WERI-Rb-1 (cell line): ENCODE measurements at regions not wholly inside any gene's neighbourhood (a gene's known extent, or its start where the extent isn't known, plus 50 kb on each side); places are given as distances from the start of the nearest gene placed in this dataset.
"Not testable (repeated sequence)": the region's sequence is repeated elsewhere in the genome, so short reads cannot be mapped to it uniquely, and the experiment has no call there.

Source experiments
- DNase-seq: peaks from one replicate; pipeline ENCODE4 v3.0.0-alpha.2; 2020
- H3K27ac ChIP-seq: fragments of 250-450 bp; sonication (Bioruptor Pico); 2 replicates; pipeline ENCODE4 v1.5.1; 2020; ENCODE audit warnings: mild to moderate bottlenecking, moderate library complexity
- H3K27me3 ChIP-seq: fragments of 250-450 bp; sonication (Bioruptor Pico); 2 replicates; pipeline ENCODE4 v1.5.1; 2021; ENCODE audit warnings: mild to moderate bottlenecking, low read depth, moderate library complexity; ENCODE audit not compliant: insufficient read depth, severe bottlenecking
- H3K36me3 ChIP-seq: fragments of 250-450 bp; sonication (Bioruptor Pico); 2 replicates; pipeline ENCODE4 v1.5.1; 2020; ENCODE audit warnings: mild to moderate bottlenecking, moderate library complexity
- H3K4me3 ChIP-seq: 2 replicates; pipeline ENCODE4 v1.5.1; 2011; ENCODE audit warnings: low read depth, mild to moderate bottlenecking, control low read depth, low read length
- H3K9me3 ChIP-seq: fragments of 250-450 bp; sonication (Bioruptor Pico); 2 replicates; pipeline ENCODE4 v1.5.1; 2021; ENCODE audit warnings: mild to moderate bottlenecking, moderate library complexity; ENCODE audit not compliant: severe bottlenecking
- TF ChIP-seq, protein P1 (sequence below): IDR thresholded peaks from 2 replicates; pipeline ENCODE4 v1.5.1; 2011; ENCODE audit warnings: low read depth, mild to moderate bottlenecking, control low read depth, inconsistent platforms, low read length

DNA sequence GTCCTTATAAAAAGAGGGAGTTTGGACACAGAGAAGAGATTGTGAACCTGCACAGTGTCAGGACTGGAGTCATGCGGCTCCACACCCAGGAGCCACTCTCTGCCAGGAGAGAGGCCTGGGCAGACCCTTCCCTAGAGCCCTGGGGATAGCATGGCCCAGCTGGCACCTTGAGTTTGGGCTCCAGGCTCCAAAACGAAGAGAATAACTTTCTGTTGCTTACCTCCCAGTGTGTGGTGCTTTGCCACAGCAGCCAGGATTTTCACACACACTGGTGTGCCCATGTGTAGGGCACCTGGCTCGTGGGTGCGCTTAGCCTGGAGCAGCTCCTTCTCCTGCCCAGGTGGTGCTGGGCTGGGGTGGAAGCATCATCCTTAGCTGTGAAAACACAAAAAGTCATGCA is 344.3 kb downstream of the TEX29 start:
- Histone ChIP-seq H3K4me3 (no peak overlapping the region), H3K36me3 (no peaks in the 10 kb centered on the region), H3K27ac (no peak overlapping the region), H3K27me3 (peaks cover 90% of the 10 kb centered on the region), H3K9me3 (peaks cover 13% of the 10 kb centered on the region)
- TF ChIP-seq, protein P1, sequence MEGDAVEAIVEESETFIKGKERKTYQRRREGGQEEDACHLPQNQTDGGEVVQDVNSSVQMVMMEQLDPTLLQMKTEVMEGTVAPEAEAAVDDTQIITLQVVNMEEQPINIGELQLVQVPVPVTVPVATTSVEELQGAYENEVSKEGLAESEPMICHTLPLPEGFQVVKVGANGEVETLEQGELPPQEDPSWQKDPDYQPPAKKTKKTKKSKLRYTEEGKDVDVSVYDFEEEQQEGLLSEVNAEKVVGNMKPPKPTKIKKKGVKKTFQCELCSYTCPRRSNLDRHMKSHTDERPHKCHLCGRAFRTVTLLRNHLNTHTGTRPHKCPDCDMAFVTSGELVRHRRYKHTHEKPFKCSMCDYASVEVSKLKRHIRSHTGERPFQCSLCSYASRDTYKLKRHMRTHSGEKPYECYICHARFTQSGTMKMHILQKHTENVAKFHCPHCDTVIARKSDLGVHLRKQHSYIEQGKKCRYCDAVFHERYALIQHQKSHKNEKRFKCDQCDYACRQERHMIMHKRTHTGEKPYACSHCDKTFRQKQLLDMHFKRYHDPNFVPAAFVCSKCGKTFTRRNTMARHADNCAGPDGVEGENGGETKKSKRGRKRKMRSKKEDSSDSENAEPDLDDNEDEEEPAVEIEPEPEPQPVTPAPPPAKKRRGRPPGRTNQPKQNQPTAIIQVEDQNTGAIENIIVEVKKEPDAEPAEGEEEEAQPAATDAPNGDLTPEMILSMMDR = no peak
- no peak for DNase-seq

DNA sequence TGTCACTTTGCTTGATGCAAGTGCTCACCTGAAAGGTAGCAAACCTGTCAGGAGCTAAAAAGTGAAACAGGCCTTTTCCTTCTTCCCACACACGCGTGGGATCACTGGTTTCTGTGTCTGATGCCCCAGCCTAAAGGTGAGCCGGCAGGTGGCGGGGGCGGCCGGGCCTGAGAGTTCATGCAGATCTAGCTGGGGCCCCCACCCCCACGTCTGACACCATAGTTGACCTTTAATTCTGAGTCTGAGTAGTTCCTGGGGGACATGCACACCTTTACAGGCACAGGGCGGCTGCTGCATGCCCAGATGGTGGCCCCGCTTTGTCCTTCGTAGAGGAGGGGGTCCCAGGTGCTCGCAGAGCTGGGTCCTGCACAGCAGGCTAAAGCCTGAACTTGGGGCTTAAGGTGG is 345.3 kb downstream of the TEX29 start:
- no peaks in the 10 kb centered on the region for H3K36me3 ChIP-seq
- H3K27ac ChIP-seq = no peak overlapping the region
- H3K9me3 ChIP-seq = peaks cover 13% of the 10 kb centered on the region
- TF ChIP-seq, protein P1 = no peak
- H3K27me3 ChIP-seq = peaks cover 80% of the 10 kb centered on the region
- no peak for DNase-seq
- no peak overlapping the region for H3K4me3 ChIP-seq

DNA sequence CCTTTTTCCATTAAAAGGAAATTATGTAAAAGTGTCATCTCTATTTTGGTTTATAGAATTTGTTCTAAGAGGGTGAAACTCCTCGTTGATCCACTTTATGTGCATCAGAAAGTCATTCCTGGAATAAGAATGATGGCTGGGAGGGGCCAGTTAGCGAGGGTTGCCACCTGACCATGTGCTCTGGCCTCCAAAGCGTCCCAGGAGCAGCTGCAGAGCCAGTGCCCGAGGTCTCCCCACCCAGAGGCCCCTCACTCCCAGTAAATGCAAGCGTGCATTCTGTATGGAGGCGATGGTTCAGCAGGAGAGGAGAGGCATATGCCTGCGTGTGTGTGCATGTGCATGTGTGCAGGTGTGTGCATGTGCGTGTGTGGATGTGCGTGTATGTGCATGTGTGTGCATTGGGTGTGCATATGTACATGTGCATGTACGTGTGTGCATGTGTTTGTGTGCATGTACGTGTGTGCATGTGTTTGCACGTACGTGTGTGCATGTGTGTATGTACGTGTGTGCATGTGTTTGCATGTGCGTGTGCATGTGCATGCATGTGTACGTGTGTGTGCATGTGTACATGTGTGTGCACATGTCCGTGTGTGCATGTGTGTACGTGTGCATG is 345.8 kb downstream of the TEX29 start:
- no peak overlapping the region for H3K4me3 ChIP-seq
- H3K27me3 ChIP-seq = peaks cover 74% of the 10 kb centered on the region
- DNase-seq = no peak
- no peak overlapping the region for H3K27ac ChIP-seq
- TF ChIP-seq, protein P1 = no peak
- H3K36me3 ChIP-seq = no peaks in the 10 kb centered on the region
- H3K9me3 ChIP-seq = peaks cover 13% of the 10 kb centered on the region

DNA sequence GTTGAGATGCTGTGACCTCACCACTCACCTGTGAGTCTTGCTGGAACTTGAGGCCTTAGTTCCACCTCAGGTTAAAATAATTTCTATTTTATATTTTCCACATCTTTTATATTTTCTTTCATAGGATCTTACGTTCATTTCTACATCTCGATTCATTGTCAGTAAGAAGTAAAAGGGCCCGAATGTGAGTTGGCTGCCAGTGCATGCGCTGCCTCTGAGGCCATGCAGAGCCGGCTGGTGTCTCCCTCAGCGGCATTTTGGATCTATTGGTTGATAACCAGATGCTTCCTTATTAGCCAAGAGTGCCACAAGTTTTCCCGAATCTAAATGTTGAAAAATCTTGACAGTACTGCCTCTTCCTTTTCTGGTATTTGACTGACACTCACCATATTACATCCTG is 347.3 kb downstream of the TEX29 start:
- no peaks in the 10 kb centered on the region for H3K36me3 ChIP-seq
- TF ChIP-seq, protein P1 = no peak
- H3K9me3 ChIP-seq = peaks cover 6% of the 10 kb centered on the region
- H3K4me3 ChIP-seq = no peak overlapping the region
- H3K27ac ChIP-seq = no peak overlapping the region
- H3K27me3 ChIP-seq = peaks cover 59% of the 10 kb centered on the region
- no peak for DNase-seq

DNA sequence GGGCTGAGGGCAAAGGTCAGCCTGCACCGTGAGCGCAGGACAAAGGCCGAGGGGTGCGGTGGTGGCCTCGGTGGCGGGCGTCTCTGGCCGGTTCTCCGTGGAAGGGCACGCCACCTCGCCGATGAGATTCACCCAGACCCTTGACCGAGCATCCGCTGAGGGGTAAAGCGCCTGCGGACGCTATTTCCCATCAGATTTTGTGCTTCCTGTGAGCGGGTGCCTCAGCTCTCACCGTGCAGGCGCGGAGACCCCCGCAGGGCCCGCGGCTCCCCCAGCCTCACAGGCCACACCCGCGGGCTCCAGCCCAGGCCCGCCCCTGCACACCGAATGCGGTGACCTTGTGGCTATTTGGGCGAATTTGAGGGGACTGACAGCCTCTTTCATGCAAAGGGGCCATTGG is 348.0 kb downstream of the TEX29 start:
- Histone ChIP-seq H3K27ac (no peak overlapping the region), H3K36me3 (no peaks in the 10 kb centered on the region), H3K4me3 (no peak overlapping the region), H3K9me3 (peaks cover 6% of the 10 kb centered on the region), H3K27me3 (peaks cover 52% of the 10 kb centered on the region)
- TF ChIP-seq, protein P1 = no peak
- no peak for DNase-seq

DNA sequence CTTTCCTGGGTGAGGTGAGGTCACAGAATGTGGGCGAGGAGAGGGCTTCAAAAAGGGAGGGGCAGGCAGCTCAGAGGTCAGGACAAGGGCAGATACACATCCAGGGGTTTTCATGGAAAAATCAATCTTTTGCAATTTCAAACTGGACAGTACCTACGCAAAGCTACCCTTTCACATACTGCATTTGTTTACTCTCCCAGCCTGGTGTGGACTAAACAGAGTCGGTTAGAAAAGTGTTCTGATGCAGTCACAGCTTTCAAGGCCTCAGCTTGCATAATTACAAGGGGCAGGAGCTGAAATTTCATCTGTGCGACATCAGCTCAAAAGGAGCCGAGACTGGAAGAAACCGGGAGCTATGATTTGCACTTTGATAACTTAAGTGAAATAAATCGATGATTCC is 351.8 kb downstream of the TEX29 start:
- peaks cover 17% of the 10 kb centered on the region for H3K27me3 ChIP-seq

DNA sequence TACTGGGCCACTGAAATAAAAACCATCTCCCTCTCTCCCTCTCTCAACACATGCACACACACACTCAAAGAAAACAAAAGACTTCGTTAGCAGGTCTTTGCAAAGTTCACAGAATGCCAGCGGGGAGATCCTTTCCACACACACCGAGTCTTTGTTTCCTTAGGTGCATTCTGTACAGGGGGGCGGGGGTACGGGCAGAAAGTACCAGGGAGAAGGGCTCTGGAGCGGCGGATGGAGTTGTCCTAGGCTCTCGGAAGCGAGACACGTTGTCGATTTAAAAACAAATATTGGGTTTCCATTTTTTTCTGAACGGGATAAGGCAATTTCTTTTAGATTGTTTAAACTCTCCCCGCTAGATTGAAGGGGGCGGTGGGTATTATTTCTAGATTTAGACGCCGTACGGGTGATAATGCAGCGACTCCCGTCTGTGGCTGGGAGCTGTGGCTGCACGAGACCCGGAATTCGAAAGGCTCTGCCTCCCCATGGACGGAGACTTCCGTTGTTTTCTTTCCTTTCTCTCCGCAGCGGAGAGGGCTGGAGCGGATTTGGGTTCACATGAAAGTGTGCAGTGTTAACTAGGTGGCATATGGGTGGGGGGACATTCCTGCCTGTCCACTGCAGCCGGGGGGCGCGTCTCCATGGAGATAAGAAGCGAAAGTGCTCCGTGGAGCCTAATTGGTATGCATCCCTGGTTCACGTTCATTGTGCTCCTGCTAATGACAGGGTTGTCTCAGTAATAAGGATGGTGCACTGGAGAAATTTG is 357.9 kb downstream of the TEX29 start:
- not testable (repeated sequence) for H3K4me3 ChIP-seq, H3K27me3 ChIP-seq, H3K9me3 ChIP-seq, H3K36me3 ChIP-seq, H3K27ac ChIP-seq, DNase-seq

More for the DNA sequence above, 351.8 kb downstream of the TEX29 start:
- not testable (repeated sequence) for H3K36me3 ChIP-seq, H3K27ac ChIP-seq, DNase-seq, H3K9me3 ChIP-seq, H3K4me3 ChIP-seq

DNA sequence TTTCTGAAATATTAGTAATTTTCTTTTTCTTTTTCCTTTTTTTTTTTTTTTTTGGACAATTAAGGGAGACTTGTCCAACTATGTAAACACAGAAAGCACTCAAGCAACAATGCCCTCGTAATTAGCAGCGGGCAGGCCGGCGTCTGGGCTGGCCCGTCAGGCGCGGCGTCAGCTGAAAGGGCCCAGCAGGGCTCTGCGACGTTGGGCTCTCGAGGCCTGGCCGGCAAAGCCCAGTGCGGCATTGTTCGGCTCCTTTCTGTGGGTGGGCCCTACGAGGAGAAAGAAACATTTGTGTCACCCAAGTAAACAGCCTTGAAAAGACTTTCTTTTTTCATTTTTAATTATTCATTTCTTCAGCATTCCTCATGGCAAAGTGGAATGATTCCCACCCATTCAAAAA is 359.2 kb downstream of the TEX29 start:
- H3K27ac ChIP-seq, H3K36me3 ChIP-seq, H3K4me3 ChIP-seq, DNase-seq, H3K27me3 ChIP-seq, H3K9me3 ChIP-seq: not testable (repeated sequence)

DNA sequence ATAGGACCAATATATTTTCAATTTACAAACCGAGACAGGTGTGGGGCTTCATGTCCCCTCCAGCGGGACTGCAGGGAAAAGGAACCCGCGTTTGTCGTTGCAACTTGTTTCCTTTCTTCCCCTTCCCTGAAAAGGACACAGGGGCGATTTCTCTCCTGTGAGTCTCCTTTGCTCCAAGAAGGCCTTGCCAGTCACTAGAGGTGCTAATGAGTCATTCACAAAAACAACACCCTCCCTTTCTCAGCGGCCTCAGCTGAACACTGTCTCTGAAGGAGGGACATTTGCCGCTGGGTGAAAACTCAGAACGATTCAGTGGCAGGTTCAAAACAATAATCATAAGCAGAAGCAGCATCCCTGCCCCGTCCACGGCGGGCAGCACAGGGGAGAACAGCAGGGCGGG is 359.7 kb downstream of the TEX29 start:
- not testable (repeated sequence) for H3K36me3 ChIP-seq, H3K27me3 ChIP-seq, H3K9me3 ChIP-seq, H3K27ac ChIP-seq, DNase-seq, H3K4me3 ChIP-seq

DNA sequence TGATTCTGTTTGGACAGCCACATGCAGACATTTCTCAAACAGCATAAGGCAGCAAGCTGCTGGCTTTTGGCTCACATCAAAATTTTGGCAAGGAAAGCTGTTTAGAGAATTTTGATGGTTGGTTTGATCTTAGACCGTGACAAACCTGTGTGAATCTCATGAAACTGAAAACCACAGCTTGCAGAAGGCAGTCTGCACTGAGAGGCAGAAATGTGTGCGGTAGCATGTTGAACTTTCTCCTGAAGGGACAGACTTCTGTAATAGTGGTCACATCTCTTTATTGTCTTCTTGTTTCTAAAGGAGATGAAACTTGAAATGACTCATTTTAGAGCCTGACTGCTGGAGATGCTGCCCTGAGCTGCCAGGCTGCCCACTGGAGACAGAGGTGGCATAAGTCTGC is 371.6 kb downstream of the TEX29 start:
- not testable (repeated sequence) for DNase-seq, H3K27ac ChIP-seq, H3K9me3 ChIP-seq, H3K36me3 ChIP-seq, H3K27me3 ChIP-seq, H3K4me3 ChIP-seq
